ENCODE measurements at regions not wholly inside any gene's neighbourhood (a gene's known extent, or its start where the extent isn't known, plus 50 kb on each side); places are given as distances from the start of the nearest gene placed in this dataset.

DNA sequence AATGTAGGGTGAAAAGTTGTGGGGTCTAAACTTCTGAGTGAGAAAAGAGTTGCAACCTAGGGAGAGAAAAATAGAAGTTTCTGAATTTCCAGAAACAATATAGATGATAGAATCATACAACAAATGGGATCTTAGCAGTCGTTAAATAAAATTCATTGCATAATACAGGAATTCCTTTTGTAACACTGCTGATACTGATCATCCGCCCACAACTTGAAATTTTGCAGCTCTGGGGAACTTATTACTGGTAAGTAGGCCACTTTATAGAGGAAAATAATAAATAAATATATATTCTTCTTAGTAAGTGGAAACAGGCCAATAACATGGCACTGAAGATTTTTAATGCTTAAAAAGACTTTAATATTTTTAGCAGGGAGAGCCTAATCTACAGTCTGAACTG lies 81.9 kb upstream of the SMIM30 start:
- Histone ChIP-seq H3K9ac (ENCODE audit: low read length in 3 of 3) (no peak overlapping the region), H3K27me3 (ENCODE audit: control insufficient read depth, insufficient read depth, low read length) (no peaks in the 10 kb centered on the region), H3K4me3 (ENCODE audit: low read length in 3 of 3) (no peak overlapping the region), H3K27ac (ENCODE audit: low read depth in 2 of 2, low read length in 2 of 2) (no peak overlapping the region), H3K4me1 (ENCODE audit: control insufficient read depth in 2 of 3, insufficient read depth in 2 of 3, low read depth in 1 of 3, low read length in 3 of 3) (no peaks in the 10 kb centered on the region), H3K9me3 (ENCODE audit: control insufficient read depth in 2 of 3, insufficient read depth in 1 of 3, low read length in 3 of 3) (no peaks in the 10 kb centered on the region), H3K36me3 (ENCODE audit: control insufficient read depth in 2 of 3, insufficient read depth in 3 of 3, low read length in 3 of 3) (no peaks in the 10 kb centered on the region)
- FAIRE-seq (no peak), DNase-seq (no peak)
- TF ChIP-seq, protein P1, sequence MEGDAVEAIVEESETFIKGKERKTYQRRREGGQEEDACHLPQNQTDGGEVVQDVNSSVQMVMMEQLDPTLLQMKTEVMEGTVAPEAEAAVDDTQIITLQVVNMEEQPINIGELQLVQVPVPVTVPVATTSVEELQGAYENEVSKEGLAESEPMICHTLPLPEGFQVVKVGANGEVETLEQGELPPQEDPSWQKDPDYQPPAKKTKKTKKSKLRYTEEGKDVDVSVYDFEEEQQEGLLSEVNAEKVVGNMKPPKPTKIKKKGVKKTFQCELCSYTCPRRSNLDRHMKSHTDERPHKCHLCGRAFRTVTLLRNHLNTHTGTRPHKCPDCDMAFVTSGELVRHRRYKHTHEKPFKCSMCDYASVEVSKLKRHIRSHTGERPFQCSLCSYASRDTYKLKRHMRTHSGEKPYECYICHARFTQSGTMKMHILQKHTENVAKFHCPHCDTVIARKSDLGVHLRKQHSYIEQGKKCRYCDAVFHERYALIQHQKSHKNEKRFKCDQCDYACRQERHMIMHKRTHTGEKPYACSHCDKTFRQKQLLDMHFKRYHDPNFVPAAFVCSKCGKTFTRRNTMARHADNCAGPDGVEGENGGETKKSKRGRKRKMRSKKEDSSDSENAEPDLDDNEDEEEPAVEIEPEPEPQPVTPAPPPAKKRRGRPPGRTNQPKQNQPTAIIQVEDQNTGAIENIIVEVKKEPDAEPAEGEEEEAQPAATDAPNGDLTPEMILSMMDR (IDR thresholded peaks at IDR 0.05; ENCODE audit: borderline replicate concordance, extremely low read depth, insufficient read depth): no peak
- intact Hi-C loops (cut with DNase I): no loop called here

DNA sequence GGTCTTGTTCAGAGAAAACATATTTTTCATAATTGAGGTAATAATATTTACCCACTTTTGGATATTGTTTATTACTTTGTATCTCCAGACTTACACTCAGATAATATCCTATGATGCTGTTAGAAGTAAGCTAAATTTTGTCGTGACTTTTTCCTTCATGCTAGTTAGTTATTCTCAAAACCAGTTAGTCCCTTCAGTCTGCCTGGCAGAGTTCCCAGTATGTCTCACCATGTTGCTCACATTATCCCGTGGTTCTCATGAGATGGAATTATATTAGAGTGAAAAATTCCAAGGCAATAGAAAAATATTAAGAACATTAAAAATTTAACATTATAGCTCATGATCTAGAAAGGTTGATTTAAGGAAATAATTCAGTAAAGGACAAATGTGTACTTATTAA lies 81.5 kb upstream of the SMIM30 start:
- Histone ChIP-seq H3K4me1 (ENCODE audit: control insufficient read depth in 2 of 3, insufficient read depth in 2 of 3, low read depth in 1 of 3, low read length in 3 of 3) (no peaks in the 10 kb centered on the region), H3K9me3 (ENCODE audit: control insufficient read depth in 2 of 3, insufficient read depth in 1 of 3, low read length in 3 of 3) (no peaks in the 10 kb centered on the region), H3K9ac (ENCODE audit: low read length in 3 of 3) (no peak overlapping the region), H3K36me3 (ENCODE audit: control insufficient read depth in 2 of 3, insufficient read depth in 3 of 3, low read length in 3 of 3) (no peaks in the 10 kb centered on the region), H3K27me3 (ENCODE audit: control insufficient read depth, insufficient read depth, low read length) (no peaks in the 10 kb centered on the region), H3K27ac (ENCODE audit: low read depth in 2 of 2, low read length in 2 of 2) (no peak overlapping the region), H3K4me3 (ENCODE audit: low read length in 3 of 3) (no peak overlapping the region)
- TF ChIP-seq, protein P1 (IDR thresholded peaks at IDR 0.05; ENCODE audit: borderline replicate concordance, extremely low read depth, insufficient read depth): no peak
- DNase-seq: no peak
- intact Hi-C loops (cut with DNase I): no loop called here
- FAIRE-seq: no peak

DNA sequence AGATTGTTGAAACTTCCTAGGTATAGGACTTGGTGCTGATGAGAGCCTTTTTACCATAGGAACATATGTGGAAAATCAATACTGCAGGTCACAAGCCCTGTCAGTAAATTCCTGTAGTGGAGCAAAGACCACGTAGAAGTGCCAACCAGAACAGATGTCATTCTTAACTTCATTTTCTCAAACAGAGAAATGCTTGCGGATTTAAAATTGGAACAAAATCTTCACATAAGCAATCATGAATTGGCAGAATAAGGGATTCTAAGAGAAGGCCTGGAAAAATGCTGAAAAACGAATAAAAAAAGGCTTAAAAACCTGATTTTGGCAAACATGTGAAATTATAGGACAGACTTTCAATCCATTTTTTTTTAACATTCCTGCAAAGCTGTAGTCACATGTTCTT lies 80.8 kb upstream of the SMIM30 start:
- Histone ChIP-seq H3K9me3 (ENCODE audit: control insufficient read depth in 2 of 3, insufficient read depth in 1 of 3, low read length in 3 of 3) (no peaks in the 10 kb centered on the region), H3K4me1 (ENCODE audit: control insufficient read depth in 2 of 3, insufficient read depth in 2 of 3, low read depth in 1 of 3, low read length in 3 of 3) (no peaks in the 10 kb centered on the region), H3K27ac (ENCODE audit: low read depth in 2 of 2, low read length in 2 of 2) (no peak overlapping the region), H3K27me3 (ENCODE audit: control insufficient read depth, insufficient read depth, low read length) (no peaks in the 10 kb centered on the region), H3K36me3 (ENCODE audit: control insufficient read depth in 2 of 3, insufficient read depth in 3 of 3, low read length in 3 of 3) (no peaks in the 10 kb centered on the region), H3K4me3 (ENCODE audit: low read length in 3 of 3) (no peak overlapping the region), H3K9ac (ENCODE audit: low read length in 3 of 3) (no peak overlapping the region)
- no peak for DNase-seq
- TF ChIP-seq, protein P1 (IDR thresholded peaks at IDR 0.05; ENCODE audit: borderline replicate concordance, extremely low read depth, insufficient read depth): no peak
- intact Hi-C loops (cut with DNase I): no loop called here
- no peak for FAIRE-seq

DNA sequence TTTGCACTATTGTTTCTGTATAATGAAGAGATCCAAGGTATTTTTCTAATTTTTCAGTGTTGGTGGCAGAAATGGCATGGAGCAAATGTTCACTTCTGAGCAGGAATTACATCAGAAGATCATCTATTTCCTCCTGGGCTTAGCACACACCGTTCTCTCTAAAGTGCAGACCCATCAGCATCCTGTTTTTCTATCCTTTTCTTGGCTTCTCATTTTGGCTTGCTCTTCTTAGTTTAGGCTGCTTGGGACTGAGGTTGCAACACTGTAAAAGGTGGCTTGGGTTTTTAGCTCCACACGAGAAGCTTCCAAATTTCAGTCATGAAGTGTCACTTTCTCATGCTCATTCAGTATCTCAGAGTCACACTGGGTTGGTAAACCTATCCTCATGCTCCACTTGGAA lies 79.9 kb upstream of the SMIM30 start:
- Histone ChIP-seq H3K9ac (ENCODE audit: low read length in 3 of 3) (no peak overlapping the region), H3K9me3 (ENCODE audit: control insufficient read depth in 2 of 3, insufficient read depth in 1 of 3, low read length in 3 of 3) (no peaks in the 10 kb centered on the region), H3K27me3 (ENCODE audit: control insufficient read depth, insufficient read depth, low read length) (no peaks in the 10 kb centered on the region), H3K36me3 (ENCODE audit: control insufficient read depth in 2 of 3, insufficient read depth in 3 of 3, low read length in 3 of 3) (no peaks in the 10 kb centered on the region), H3K27ac (ENCODE audit: low read depth in 2 of 2, low read length in 2 of 2) (no peak overlapping the region), H3K4me3 (ENCODE audit: low read length in 3 of 3) (no peak overlapping the region), H3K4me1 (ENCODE audit: control insufficient read depth in 2 of 3, insufficient read depth in 2 of 3, low read depth in 1 of 3, low read length in 3 of 3) (no peaks in the 10 kb centered on the region)
- TF ChIP-seq, protein P1 (IDR thresholded peaks at IDR 0.05; ENCODE audit: borderline replicate concordance, extremely low read depth, insufficient read depth): no peak
- intact Hi-C loops (cut with DNase I): no loop called here
- DNase-seq (no peak), FAIRE-seq (no peak)

Measured in kidney (tissue), 13 donors.